ENCODE measurements at regions not wholly inside any gene's neighbourhood (a gene's known extent, or its start where the extent isn't known, plus 50 kb on each side); places are given as distances from the start of the nearest gene placed in this dataset.

DNA sequence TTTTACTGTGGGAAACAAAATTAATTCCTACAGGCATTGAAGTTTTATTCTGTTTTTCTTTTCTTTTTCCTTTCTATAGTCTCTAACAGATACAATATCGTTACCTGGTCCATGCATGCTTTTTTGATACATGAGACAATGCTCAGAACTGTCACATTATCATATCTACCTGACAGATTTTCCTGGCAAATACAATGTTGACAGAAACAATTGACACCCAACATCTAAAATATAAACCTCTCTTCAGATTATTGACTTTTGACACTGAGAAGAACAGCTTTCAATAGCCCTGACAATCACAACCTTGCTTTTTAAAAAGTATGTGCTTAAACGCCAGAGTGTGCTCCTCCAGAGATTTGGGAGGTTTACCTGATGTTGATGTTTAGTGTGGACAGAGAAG, 2334.6 kb upstream of the WWC1 start:
- Histone ChIP-seq H3K4me3 (replicated peaks; ENCODE audit: low read depth, low read length) (no peak overlapping the region), H3K27me3 (replicated peaks; ENCODE audit: control insufficient read depth, insufficient read depth, low read length) (no peaks in the 10 kb centered on the region), H3K36me3 (ENCODE audit: control insufficient read depth, insufficient read depth, low read length) (no peaks in the 10 kb centered on the region)
- TF ChIP-seq, protein P1, sequence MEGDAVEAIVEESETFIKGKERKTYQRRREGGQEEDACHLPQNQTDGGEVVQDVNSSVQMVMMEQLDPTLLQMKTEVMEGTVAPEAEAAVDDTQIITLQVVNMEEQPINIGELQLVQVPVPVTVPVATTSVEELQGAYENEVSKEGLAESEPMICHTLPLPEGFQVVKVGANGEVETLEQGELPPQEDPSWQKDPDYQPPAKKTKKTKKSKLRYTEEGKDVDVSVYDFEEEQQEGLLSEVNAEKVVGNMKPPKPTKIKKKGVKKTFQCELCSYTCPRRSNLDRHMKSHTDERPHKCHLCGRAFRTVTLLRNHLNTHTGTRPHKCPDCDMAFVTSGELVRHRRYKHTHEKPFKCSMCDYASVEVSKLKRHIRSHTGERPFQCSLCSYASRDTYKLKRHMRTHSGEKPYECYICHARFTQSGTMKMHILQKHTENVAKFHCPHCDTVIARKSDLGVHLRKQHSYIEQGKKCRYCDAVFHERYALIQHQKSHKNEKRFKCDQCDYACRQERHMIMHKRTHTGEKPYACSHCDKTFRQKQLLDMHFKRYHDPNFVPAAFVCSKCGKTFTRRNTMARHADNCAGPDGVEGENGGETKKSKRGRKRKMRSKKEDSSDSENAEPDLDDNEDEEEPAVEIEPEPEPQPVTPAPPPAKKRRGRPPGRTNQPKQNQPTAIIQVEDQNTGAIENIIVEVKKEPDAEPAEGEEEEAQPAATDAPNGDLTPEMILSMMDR (IDR thresholded peaks at IDR 0.05; ENCODE audit: insufficient read depth, low read length, poor library complexity, severe bottlenecking), result no peak
- DNase-seq (ENCODE audit: extremely low read depth, insufficient read length), result no peak

DNA sequence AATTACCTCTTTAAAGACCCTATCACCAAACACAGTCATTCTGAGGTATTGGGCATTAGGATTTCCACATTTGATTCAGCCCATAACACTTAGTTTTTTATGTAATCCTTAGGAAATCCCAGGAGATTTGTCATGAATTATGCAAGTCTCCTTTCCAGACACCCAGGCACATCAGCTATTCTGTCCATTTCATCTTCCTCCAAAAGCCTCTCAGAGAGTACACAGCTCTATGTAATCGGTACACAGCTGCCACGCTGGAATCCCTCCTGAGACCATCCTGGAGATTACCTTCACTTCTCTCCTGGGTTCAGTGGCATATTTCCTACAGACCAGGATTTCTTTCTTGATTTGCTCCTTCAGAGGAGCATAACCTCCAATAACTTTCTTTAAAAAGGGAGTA, 2309.8 kb upstream of the WWC1 start:
- Histone ChIP-seq H3K27me3 (replicated peaks; ENCODE audit: control insufficient read depth, insufficient read depth, low read length) (no peaks in the 10 kb centered on the region), H3K36me3 (ENCODE audit: control insufficient read depth, insufficient read depth, low read length) (no peaks in the 10 kb centered on the region), H3K4me3 (replicated peaks; ENCODE audit: low read depth, low read length) (no peak overlapping the region)
- TF ChIP-seq, protein P1 (IDR thresholded peaks at IDR 0.05; ENCODE audit: insufficient read depth, low read length, poor library complexity, severe bottlenecking), result no peak
- no peak for DNase-seq (ENCODE audit: extremely low read depth, insufficient read length)

DNA sequence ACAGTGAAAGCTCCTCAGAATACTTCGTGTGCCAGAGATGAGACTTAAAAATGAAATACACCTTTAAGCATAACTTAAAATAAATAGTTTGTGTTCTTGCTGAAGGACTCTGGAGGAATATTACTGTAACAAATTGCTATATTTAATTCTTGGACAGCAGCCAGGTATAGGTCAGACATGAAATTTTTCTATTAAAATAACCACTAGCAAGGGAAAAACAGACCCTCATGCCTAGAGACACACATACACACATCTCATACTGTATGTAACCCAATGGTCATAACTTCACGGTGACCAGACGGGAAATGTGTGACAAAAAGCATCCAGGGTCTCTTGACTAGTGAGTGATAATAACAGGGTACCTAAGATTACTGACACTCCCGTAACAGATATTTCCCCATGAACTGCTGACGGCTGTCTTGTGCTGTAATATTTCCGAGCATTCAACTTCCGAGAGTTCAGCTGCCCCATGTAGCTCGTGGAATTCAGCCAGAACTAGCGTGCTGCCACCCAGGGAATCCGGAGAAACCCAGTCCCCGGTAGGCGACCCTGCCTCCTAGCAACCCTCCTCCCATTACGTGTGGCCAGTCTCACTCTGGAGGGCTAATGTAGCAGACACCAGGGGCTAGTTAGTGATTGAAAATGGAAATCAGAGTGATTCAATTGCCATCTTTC, 2295.1 kb upstream of the WWC1 start:
- DNase-seq (ENCODE audit: extremely low read depth, insufficient read length), result no peak
- H3K36me3 ChIP-seq (ENCODE audit: control insufficient read depth, insufficient read depth, low read length), result no peaks in the 10 kb centered on the region
- TF ChIP-seq, protein P1 (IDR thresholded peaks at IDR 0.05; ENCODE audit: insufficient read depth, low read length, poor library complexity, severe bottlenecking), result no peak
- H3K4me3 ChIP-seq (replicated peaks; ENCODE audit: low read depth, low read length), result no peak overlapping the region
- no peaks in the 10 kb centered on the region for H3K27me3 ChIP-seq (replicated peaks; ENCODE audit: control insufficient read depth, insufficient read depth, low read length)

DNA sequence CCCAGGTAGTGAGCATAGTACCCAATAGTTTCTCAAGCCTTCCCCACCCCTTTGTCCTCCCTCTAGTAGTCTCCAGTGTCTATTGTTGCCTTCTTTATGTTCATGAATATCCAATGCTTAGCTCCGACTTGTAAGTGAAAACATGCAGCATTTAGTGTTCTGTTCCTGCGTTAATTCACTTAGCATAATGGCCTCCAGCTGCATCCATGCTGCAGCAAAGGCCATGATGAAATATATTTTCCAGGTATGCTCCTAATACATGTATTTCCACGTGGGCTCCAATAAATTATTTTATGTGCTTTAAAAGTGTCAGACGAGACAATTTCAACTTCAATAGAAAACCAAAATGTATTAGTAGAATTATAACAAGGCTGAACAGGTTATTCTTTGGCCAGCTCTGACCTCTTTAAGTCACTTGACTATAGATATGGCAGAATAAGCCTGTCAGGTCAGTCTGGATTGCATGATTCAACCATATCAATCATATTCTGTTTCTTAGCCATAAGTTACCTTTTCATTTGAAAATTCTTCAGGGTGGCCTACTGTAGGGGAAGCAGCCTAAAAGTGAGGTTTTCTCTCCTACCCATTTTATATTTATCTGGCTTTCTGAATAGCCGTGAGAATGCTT, 2291.6 kb upstream of the WWC1 start:
- TF ChIP-seq, protein P1 (IDR thresholded peaks at IDR 0.05; ENCODE audit: insufficient read depth, low read length, poor library complexity, severe bottlenecking), result no peak
- no peak overlapping the region for H3K4me3 ChIP-seq (replicated peaks; ENCODE audit: low read depth, low read length)
- H3K27me3 ChIP-seq (replicated peaks; ENCODE audit: control insufficient read depth, insufficient read depth, low read length), result no peaks in the 10 kb centered on the region
- DNase-seq (ENCODE audit: extremely low read depth, insufficient read length), result no peak
- H3K36me3 ChIP-seq (ENCODE audit: control insufficient read depth, insufficient read depth, low read length), result no peaks in the 10 kb centered on the region

DNA sequence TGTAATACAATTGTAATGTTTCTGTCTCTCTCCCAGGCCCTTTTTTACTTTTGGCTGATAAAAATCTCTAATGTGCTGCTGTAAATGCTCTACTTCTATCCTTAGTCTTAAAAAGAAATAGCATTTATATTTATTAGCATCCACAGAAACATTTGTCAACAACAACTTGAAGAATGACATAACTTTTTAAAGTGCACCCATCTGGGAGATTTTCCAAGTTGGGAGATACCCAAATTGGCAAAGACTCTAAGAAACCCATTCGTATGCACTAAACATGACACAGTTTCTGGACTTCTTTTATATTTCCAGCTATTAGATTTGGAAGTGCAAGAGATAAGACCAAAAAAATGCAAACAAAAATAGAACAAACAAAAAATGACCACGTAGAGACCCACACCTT, 2287.4 kb upstream of the WWC1 start:
- TF ChIP-seq, protein P1 (IDR thresholded peaks at IDR 0.05; ENCODE audit: insufficient read depth, low read length, poor library complexity, severe bottlenecking), result no peak
- Histone ChIP-seq H3K27me3 (replicated peaks; ENCODE audit: control insufficient read depth, insufficient read depth, low read length) (no peaks in the 10 kb centered on the region), H3K36me3 (ENCODE audit: control insufficient read depth, insufficient read depth, low read length) (no peaks in the 10 kb centered on the region), H3K4me3 (replicated peaks; ENCODE audit: low read depth, low read length) (no peak overlapping the region)
- DNase-seq (ENCODE audit: extremely low read depth, insufficient read length), result no peak
